GM23248 (cell line): ENCODE measurements at regions not wholly inside any gene's neighbourhood (a gene's known extent, or its start where the extent isn't known, plus 50 kb on each side); places are given as distances from the start of the nearest gene placed in this dataset.
A peak's percentile ranks its signal among the peaks of the same experiment; 100 is the strongest.
"Not testable (repeated sequence)": the region's sequence is repeated elsewhere in the genome, so short reads cannot be mapped to it uniquely, and the experiment has no call there.

Source experiments
- DNase-seq: peaks from one replicate; pipeline ENCODE4 v3.0.0-alpha.2; 2015
- H2AFZ ChIP-seq: fragments of 200-600 bp; sonication (generic); 2 replicates; pipeline ENCODE4 v1.6.1; 2016; ENCODE audit warnings: antibody characterized with exemption
- H3F3A ChIP-seq: fragments of 200-600 bp; sonication (generic); 2 replicates; pipeline ENCODE4 v1.6.1; 2016; ENCODE audit warnings: mild to moderate bottlenecking, antibody characterized with exemption, mixed run types; ENCODE audit not compliant: insufficient read depth
- H3K27ac ChIP-seq: fragments of 200-600 bp; sonication (generic); 2 replicates; pipeline ENCODE4 v1.5.1; 2016; ENCODE audit warnings: mild to moderate bottlenecking
- H3K27me3 ChIP-seq: fragments of 200-600 bp; sonication (generic); replicated peaks from 2 replicates; pipeline ENCODE4 v1.6.1; 2016; ENCODE audit warnings: mild to moderate bottlenecking; ENCODE audit not compliant: insufficient read depth
- H3K36me3 ChIP-seq: fragments of 200-600 bp; sonication (generic); 2 replicates; pipeline ENCODE4 v1.6.1; 2016; ENCODE audit warnings: low read depth, mild to moderate bottlenecking
- H3K4me1 ChIP-seq: fragments of 200-600 bp; sonication (generic); 2 replicates; pipeline ENCODE4 v1.6.1; 2016; ENCODE audit warnings: mild to moderate bottlenecking; ENCODE audit not compliant: insufficient read depth
- H3K4me2 ChIP-seq: fragments of 200-600 bp; sonication (generic); one replicate; pipeline ENCODE4 v1.6.1; 2016; ENCODE audit warnings: mild to moderate bottlenecking; ENCODE audit not compliant: unreplicated experiment
- H3K4me3 ChIP-seq: fragments of 200-600 bp; sonication (generic); 2 replicates; pipeline ENCODE4 v1.5.1; 2016; ENCODE audit warnings: mild to moderate bottlenecking
- H3K79me2 ChIP-seq: fragments of 200-600 bp; sonication (generic); 2 replicates; pipeline ENCODE4 v1.6.1; 2016; ENCODE audit warnings: mild to moderate bottlenecking; ENCODE audit not compliant: insufficient read depth
- H3K9ac ChIP-seq: fragments of 200-600 bp; sonication (generic); 2 replicates; pipeline ENCODE4 v1.6.1; 2016; ENCODE audit warnings: mild to moderate bottlenecking
- H3K9me2 ChIP-seq: fragments of 200-600 bp; sonication (generic); 2 replicates; pipeline ENCODE4 v1.6.1; 2016; ENCODE audit warnings: mixed run types, mild to moderate bottlenecking, moderate library complexity; ENCODE audit not compliant: insufficient read depth
- H3K9me3 ChIP-seq: fragments of 200-600 bp; sonication (generic); one replicate; pipeline ENCODE4 v1.6.1; 2017; ENCODE audit warnings: low read depth
- H4K20me1 ChIP-seq: fragments of 200-600 bp; sonication (generic); 2 replicates; pipeline ENCODE4 v1.6.0; 2016; ENCODE audit not compliant: insufficient read depth
- EZH2 ChIP-seq: fragments of 200-600 bp; sonication (generic); IDR thresholded peaks from 2 replicates; pipeline ENCODE4 v1.6.1; 2018; ENCODE audit warnings: antibody characterized with exemption, mild to moderate bottlenecking; ENCODE audit not compliant: insufficient read depth, poor library complexity, severe bottlenecking
- EZH2phosphoT487 ChIP-seq: fragments of 200-600 bp; sonication (generic); IDR thresholded peaks from 2 replicates; pipeline ENCODE4 v1.6.1; 2018; ENCODE audit warnings: antibody characterized with exemption, moderate library complexity, mild to moderate bottlenecking, low read depth; ENCODE audit not compliant: insufficient read depth
- WGBS, 2 experiments: methylation state at CpG; one replicate each; pipeline ENCODE4 v1.1.6; 2015 to 2017; ENCODE audit warnings: low lambda C conversion rate in 2 of 2, low coverage in 1 of 2; ENCODE audit errors: missing lambda C conversion rate in 2 of 2; 5-methylcytosine and 5-hydroxymethylcytosine counted together
- in situ Hi-C: fragments of 300-500 bp; cut with MboI; formaldehyde crosslinking; loops from 2 replicates; pipeline ENCODE4 v1.15.0; 2020

- 69 to 75% methylated on average over 18 of the region's 18 CpGs for WGBS, 2 experiments
- in situ Hi-C loops: no loop called here
Measured at GRCh38 chr17:27158382-27158781, 135.5 kb upstream of the WSB1 start.

GRCh38 chr17:27180322-27180721 is 113.6 kb upstream of the WSB1 start:
- no peak for DNase-seq
- no peaks in the 10 kb centered on the region for H3K79me2 ChIP-seq
- H3F3A ChIP-seq: no peaks in the 10 kb centered on the region
- no peaks in the 10 kb centered on the region for H3K9me3 ChIP-seq
- no peak overlapping the region for H3K4me3 ChIP-seq
- H3K4me2 ChIP-seq: no peak overlapping the region
- no peak overlapping the region for H3K27ac ChIP-seq
- H3K9ac ChIP-seq: no peak overlapping the region
- no peaks in the 10 kb centered on the region for H3K4me1 ChIP-seq
- TF ChIP-seq EZH2phosphoT487 (no peak), EZH2 (no peak)
- no peaks in the 10 kb centered on the region for H4K20me1 ChIP-seq
- no peak overlapping the region for H2AFZ ChIP-seq
- in situ Hi-C loops: no loop called here
- no peaks in the 10 kb centered on the region for H3K36me3 ChIP-seq
- 62 to 68% methylated on average over 5 of the region's 5 CpGs for WGBS, 2 experiments
- no peaks in the 10 kb centered on the region for H3K27me3 ChIP-seq
- no peaks in the 10 kb centered on the region for H3K9me2 ChIP-seq

More at GRCh38 chr17:27158382-27158781, 135.5 kb upstream of the WSB1 start:
- Histone ChIP-seq H3K9me2 (no peaks in the 10 kb centered on the region), H4K20me1 (no peaks in the 10 kb centered on the region), H3K36me3 (no peaks in the 10 kb centered on the region), H3K4me2 (no peak overlapping the region), H3K4me3 (no peak overlapping the region), H3K79me2 (no peaks in the 10 kb centered on the region), H3F3A (no peaks in the 10 kb centered on the region), H2AFZ (no peak overlapping the region), H3K9ac (no peak overlapping the region), H3K9me3 (no peaks in the 10 kb centered on the region), H3K27me3 (no peaks in the 10 kb centered on the region), H3K27ac (no peak overlapping the region), H3K4me1 (no peaks in the 10 kb centered on the region)
- TF ChIP-seq EZH2phosphoT487 (no peak), EZH2 (no peak)
- no peak for DNase-seq

- H3K27ac ChIP-seq, H3K4me1 ChIP-seq, H2AFZ ChIP-seq, H3K27me3 ChIP-seq, H3K4me3 ChIP-seq, H3K79me2 ChIP-seq, in situ Hi-C loops, H3F3A ChIP-seq, H3K9ac ChIP-seq, H3K9me2 ChIP-seq, H3K9me3 ChIP-seq, H3K4me2 ChIP-seq, DNase-seq, H4K20me1 ChIP-seq, H3K36me3 ChIP-seq: not testable (repeated sequence)
- WGBS, 2 experiments: 26 to 35% methylated on average over 2 of the region's 2 CpGs
Measured at GRCh38 chr17:27181379-27181925, 112.5 kb upstream of the WSB1 start.

GRCh38 chr17:27181935-27182334 is 112.0 kb upstream of the WSB1 start:
- no peak for TF ChIP-seq EZH2phosphoT487
- no peak for TF ChIP-seq EZH2
- Histone ChIP-seq H3F3A (no peaks in the 10 kb centered on the region), H3K27me3 (no peaks in the 10 kb centered on the region), H2AFZ (no peak overlapping the region), H3K36me3 (no peaks in the 10 kb centered on the region), H3K27ac (no peak overlapping the region), H3K9me3 (no peaks in the 10 kb centered on the region), H3K9me2 (no peaks in the 10 kb centered on the region), H4K20me1 (no peaks in the 10 kb centered on the region), H3K9ac (no peak overlapping the region), H3K4me3 (no peak overlapping the region), H3K79me2 (no peaks in the 10 kb centered on the region), H3K4me1 (no peaks in the 10 kb centered on the region), H3K4me2 (no peak overlapping the region)
- WGBS, 2 experiments: 67 to 72% methylated on average over 3 of the region's 3 CpGs
- no peak for DNase-seq
- in situ Hi-C loops: no loop called here

GRCh38 chr17:27197505-27197904 is 96.4 kb upstream of the WSB1 start:
- H3F3A ChIP-seq, H3K27me3 ChIP-seq, H2AFZ ChIP-seq, H3K79me2 ChIP-seq, H3K4me3 ChIP-seq, H3K27ac ChIP-seq, H3K9me2 ChIP-seq, in situ Hi-C loops, H3K4me2 ChIP-seq, H3K36me3 ChIP-seq, H3K4me1 ChIP-seq, H3K9me3 ChIP-seq, H4K20me1 ChIP-seq, H3K9ac ChIP-seq: not testable (repeated sequence)
- peak; percentile 50 for DNase-seq
- WGBS, 2 experiments: 3 to 13% methylated on average over 4 to 8 of the region's 8 CpGs
